Activated CD4-positive, alpha-beta T cell treated with anti-CD3 and anti-CD28 coated beads, Interleukin-2, amount 50 U/mL, for 24 hours (primary cell): ENCODE measurements at regions not wholly inside any gene's neighbourhood (a gene's known extent, or its start where the extent isn't known, plus 50 kb on each side); places are given as distances from the start of the nearest gene placed in this dataset.

Source experiments
- DNase-seq, 2 donors: peaks; one replicate each; pipeline ENCODE4 v3.0.0-alpha.2; 2020; ENCODE audit warnings: low read depth in 1 of 2, low spot score in 1 of 2

GRCh38 chr15:89400116-89400781 is 65.6 kb upstream of the POLG start:
- no peak for DNase-seq

GRCh38 chr15:89399238-89400115 is 64.9 kb upstream of the POLG start:
- DNase-seq, result no peak

GRCh38 chr15:89398896-89399237 is 64.2 kb upstream of the POLG start:
- no peak for DNase-seq

- DNase-seq, result no peak
Measured at GRCh38 chr15:89397653-89398023, 63.0 kb upstream of the POLG start.

GRCh38 chr15:89396723-89397652 is 62.4 kb upstream of the POLG start:
- no peak for DNase-seq

GRCh38 chr15:89395996-89396395 is 61.4 kb upstream of the POLG start:
- DNase-seq, result no peak

GRCh38 chr15:89395461-89395871 is 60.8 kb upstream of the POLG start:
- DNase-seq, result no peak

GRCh38 chr15:89395031-89395430 is 60.4 kb upstream of the POLG start:
- no peak for DNase-seq

GRCh38 chr15:89393056-89393455 is 58.4 kb upstream of the POLG start:
- DNase-seq, result no peak

GRCh38 chr15:89391685-89392257 is 57.1 kb upstream of the POLG start:
- no peak for DNase-seq

- no peak for DNase-seq
Measured at GRCh38 chr15:89389841-89390603, 55.4 kb upstream of the POLG start.

- DNase-seq, result no peak
Measured at GRCh38 chr15:89387140-89387903, 52.7 kb upstream of the POLG start.

GRCh38 chr15:89385596-89386331 is 51.1 kb upstream of the POLG start:
- DNase-seq, result no peak
